ENCODE measurements at regions not wholly inside any gene's neighbourhood (a gene's known extent, or its start where the extent isn't known, plus 50 kb on each side); places are given as distances from the start of the nearest gene placed in this dataset.
"Not testable (repeated sequence)": the region's sequence is repeated elsewhere in the genome, so short reads cannot be mapped to it uniquely, and the experiment has no call there.

- H3K4me3 ChIP-seq (ENCODE audit: low read depth, low read length) = no peak overlapping the region
- no peak for DNase-seq (ENCODE audit: low read depth)
- TF ChIP-seq CTCF (IDR thresholded peaks at IDR 0.05; ENCODE audit: insufficient read depth, low read depth, low read length, missing control alignments) = no peak
These were observed 177.3 kb downstream of the ID4 start for GRCh38 chr6:20014508-20014907.

GRCh38 chr6:20020526-20020925, 183.4 kb downstream of the ID4 start:
- no peak for DNase-seq (ENCODE audit: low read depth)
- no peak overlapping the region for H3K4me3 ChIP-seq (ENCODE audit: low read depth, low read length)
- TF ChIP-seq CTCF (IDR thresholded peaks at IDR 0.05; ENCODE audit: insufficient read depth, low read depth, low read length, missing control alignments) = no peak

DNA sequence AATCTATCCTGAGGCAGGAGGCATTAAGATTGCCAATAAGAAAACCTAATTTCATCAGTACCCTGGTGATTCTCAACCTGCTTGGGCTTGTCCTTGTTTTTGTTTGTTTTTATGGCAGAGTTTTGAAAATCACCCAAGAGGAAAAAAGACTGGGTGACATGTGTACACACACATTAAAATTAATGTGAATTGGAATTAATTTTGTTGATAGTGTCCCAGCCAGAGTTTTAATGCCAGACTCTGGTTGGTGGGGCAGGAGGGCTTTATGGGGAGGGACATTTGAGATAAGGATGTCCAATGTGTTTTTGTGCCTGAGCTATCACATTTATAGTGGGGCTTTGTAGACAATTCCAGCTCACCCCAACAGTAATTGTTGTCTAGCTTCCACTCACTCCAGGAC, 184.6 kb downstream of the ID4 start:
- H3K4me3 ChIP-seq (ENCODE audit: low read depth, low read length) = no peak overlapping the region
- TF ChIP-seq CTCF (IDR thresholded peaks at IDR 0.05; ENCODE audit: insufficient read depth, low read depth, low read length, missing control alignments) = no peak
- DNase-seq (ENCODE audit: low read depth) = no peak

GRCh38 chr6:20023549-20024315, 186.6 kb downstream of the ID4 start:
- DNase-seq (ENCODE audit: low read depth) = peak; percentile 40

GRCh38 chr6:20024316-20024673, 187.1 kb downstream of the ID4 start:
- no peak overlapping the region for H3K4me3 ChIP-seq (ENCODE audit: low read depth, low read length)
- no peak for DNase-seq (ENCODE audit: low read depth)

More at GRCh38 chr6:20023549-20024315, 186.6 kb downstream of the ID4 start:
- not testable (repeated sequence) for H3K4me3 ChIP-seq (ENCODE audit: low read depth, low read length)

GRCh38 chr6:20024978-20025377, 187.3 kb downstream of the MBOAT1 start:
- no peak for DNase-seq (ENCODE audit: low read depth)
- H3K4me3 ChIP-seq (ENCODE audit: low read depth, low read length) = no peak overlapping the region
- TF ChIP-seq CTCF (IDR thresholded peaks at IDR 0.05; ENCODE audit: insufficient read depth, low read depth, low read length, missing control alignments) = no peak

More at GRCh38 chr6:20024316-20024673, 187.1 kb downstream of the ID4 start:
- no peak for TF ChIP-seq CTCF (IDR thresholded peaks at IDR 0.05; ENCODE audit: insufficient read depth, low read depth, low read length, missing control alignments)

GRCh38 chr6:20025681-20026080, 186.6 kb downstream of the MBOAT1 start:
- DNase-seq (ENCODE audit: low read depth) = no peak
- no peak for TF ChIP-seq CTCF (IDR thresholded peaks at IDR 0.05; ENCODE audit: insufficient read depth, low read depth, low read length, missing control alignments)
- no peak overlapping the region for H3K4me3 ChIP-seq (ENCODE audit: low read depth, low read length)
